Stimulated activated CD4-positive, alpha-beta T cell treated with anti-CD3 and anti-CD28 coated beads, Interleukin-12 subunit alpha, Interleukin-12 subunit beta, amount 100 ng/mL, for 48 hours (primary cell): ENCODE measurements at regions not wholly inside any gene's neighbourhood (a gene's known extent, or its start where the extent isn't known, plus 50 kb on each side); places are given as distances from the start of the nearest gene placed in this dataset.

Experiments
- DNase-seq, 3 donors: peaks; one replicate each; pipeline ENCODE4 v3.0.0-alpha.2; 2020; ENCODE audit warnings: low read depth in 2 of 3, low spot score in 1 of 3

- DNase-seq = no peak
Observed at GRCh38 chr3:124591699-124592098, 138.6 kb upstream of the UMPS start.

GRCh38 chr3:124592658-124593441 lies 137.4 kb upstream of the UMPS start:
- peak in 1 of 3 donors; percentile 1 for DNase-seq

- no peak for DNase-seq
Observed at GRCh38 chr3:124593442-124593829, 136.8 kb upstream of the UMPS start.

- no peak for DNase-seq
Observed at GRCh38 chr3:124594581-124594980, 135.7 kb upstream of the UMPS start.

GRCh38 chr3:124597273-124597672 lies 133.0 kb upstream of the UMPS start:
- DNase-seq = no peak

- no peak for DNase-seq
Observed at GRCh38 chr3:124597979-124598378, 132.3 kb upstream of the UMPS start.

GRCh38 chr3:124599147-124599765 lies 131.0 kb upstream of the UMPS start:
- DNase-seq = no peak

GRCh38 chr3:124599779-124600693 lies 130.2 kb upstream of the UMPS start:
- DNase-seq = no peak

GRCh38 chr3:124600765-124601164 lies 129.5 kb upstream of the UMPS start:
- DNase-seq = no peak

GRCh38 chr3:124601190-124601589 lies 129.1 kb upstream of the UMPS start:
- no peak for DNase-seq

GRCh38 chr3:124602980-124603627 lies 127.1 kb upstream of the UMPS start:
- no peak for DNase-seq

GRCh38 chr3:124605781-124606579 lies 124.3 kb upstream of the UMPS start:
- DNase-seq = no peak

GRCh38 chr3:124607163-124607562 lies 123.1 kb upstream of the UMPS start:
- DNase-seq = no peak

GRCh38 chr3:124609402-124609801 lies 120.8 kb upstream of the UMPS start:
- no peak for DNase-seq

- DNase-seq = no peak
Observed at GRCh38 chr3:124610130-124610529, 120.1 kb upstream of the UMPS start.

- DNase-seq = no peak
Observed at GRCh38 chr3:124611520-124611919, 118.7 kb upstream of the UMPS start.

GRCh38 chr3:124615896-124616543 lies 114.2 kb upstream of the UMPS start:
- no peak for DNase-seq

GRCh38 chr3:124617177-124617576 lies 113.1 kb upstream of the UMPS start:
- no peak for DNase-seq

- no peak for DNase-seq
Observed at GRCh38 chr3:124619887-124620599, 110.2 kb upstream of the UMPS start.
